Ammon's horn (tissue), 1 donor: ENCODE measurements at regions not wholly inside any gene's neighbourhood (a gene's known extent, or its start where the extent isn't known, plus 50 kb on each side); places are given as distances from the start of the nearest gene placed in this dataset.
A peak's percentile ranks its signal among the peaks of the same experiment; 100 is the strongest.
"Not testable (repeated sequence)": the region's sequence is repeated elsewhere in the genome, so short reads cannot be mapped to it uniquely, and the experiment has no call there.

Experiments used
- DNase-seq: peaks from one replicate; pipeline ENCODE4 v3.0.0-alpha.2; 2016; ENCODE audit warnings: low spot score

- DNase-seq: no peak
Observed at GRCh38 chr5:135776457-135776856, 58.0 kb upstream of the SLC25A48 start.

- no peak for DNase-seq
Observed at GRCh38 chr5:135761746-135762145, 72.7 kb upstream of the SLC25A48 start.

- no peak for DNase-seq
Observed at GRCh38 chr5:135759149-135759784, 75.2 kb upstream of the SLC25A48 start.

GRCh38 chr5:135753990-135754389, 80.5 kb upstream of the SLC25A48 start:
- DNase-seq: no peak

- no peak for DNase-seq
Observed at GRCh38 chr5:135750506-135750905, 84.0 kb upstream of the SLC25A48 start.

GRCh38 chr5:135747824-135748223, 86.6 kb upstream of the SLC25A48 start:
- no peak for DNase-seq

- no peak for DNase-seq
Observed at GRCh38 chr5:135745897-135746500, 88.5 kb upstream of the SLC25A48 start.

- DNase-seq: no peak
Observed at GRCh38 chr5:135743705-135744411, 90.6 kb upstream of the SLC25A48 start.

GRCh38 chr5:135743181-135743580, 91.3 kb upstream of the SLC25A48 start:
- no peak for DNase-seq

- not testable (repeated sequence) for DNase-seq
Observed at GRCh38 chr5:135742240-135742639, 92.2 kb upstream of the SLC25A48 start.

- DNase-seq: no peak
Observed at GRCh38 chr5:135741040-135741439, 93.4 kb upstream of the SLC25A48 start.

- DNase-seq: no peak
Observed at GRCh38 chr5:135740475-135740874, 94.0 kb upstream of the SLC25A48 start.

- DNase-seq: no peak
Observed at GRCh38 chr5:135739383-135739981, 95.0 kb upstream of the SLC25A48 start.

- DNase-seq: no peak
Observed at GRCh38 chr5:135738564-135738875, 95.9 kb upstream of the SLC25A48 start.

GRCh38 chr5:135737701-135738563, 96.5 kb upstream of the SLC25A48 start:
- no peak for DNase-seq

- not testable (repeated sequence) for DNase-seq
Observed at GRCh38 chr5:135736952-135737351, 97.5 kb upstream of the SLC25A48 start.

- no peak for DNase-seq
Observed at GRCh38 chr5:135735831-135736230, 98.6 kb upstream of the SLC25A48 start.

GRCh38 chr5:135734956-135735355, 99.5 kb upstream of the SLC25A48 start:
- DNase-seq: not testable (repeated sequence)

- DNase-seq: not testable (repeated sequence)
Observed at GRCh38 chr5:135731034-135731433, 103.4 kb upstream of the SLC25A48 start.

- not testable (repeated sequence) for DNase-seq
Observed at GRCh38 chr5:135730161-135730560, 104.3 kb upstream of the SLC25A48 start.

GRCh38 chr5:135729321-135729786, 105.1 kb upstream of the SLC25A48 start:
- peak; percentile 16 for DNase-seq

- DNase-seq: no peak
Observed at GRCh38 chr5:135724617-135725016, 109.8 kb upstream of the SLC25A48 start.
